RWPE2 (cell line): ENCODE measurements at regions not wholly inside any gene's neighbourhood (a gene's known extent, or its start where the extent isn't known, plus 50 kb on each side); places are given as distances from the start of the nearest gene placed in this dataset.

Source experiments
- ATAC-seq: fragments of 200-7000 bp; cut with Tn5 transposase; 3 replicates; pipeline ENCODE4 v1.9.1; 2021; ENCODE audit warnings: low read depth
- DNase-seq: peaks from one replicate; pipeline ENCODE4 v3.0.0-alpha.2; 2020; ENCODE audit warnings: low spot score
- H3K27ac ChIP-seq: fragments of 450-650 bp; 2 replicates; pipeline ENCODE4 v1.5.1; 2017; ENCODE audit warnings: mild to moderate bottlenecking; ENCODE audit not compliant: poor library complexity, severe bottlenecking
- H3K27me3 ChIP-seq: fragments of 250-450 bp; sonication (Bioruptor Pico); 2 replicates; pipeline ENCODE4 v1.5.1; 2021; ENCODE audit warnings: mild to moderate bottlenecking, moderate library complexity; ENCODE audit not compliant: insufficient read depth, poor library complexity, severe bottlenecking
- H3K36me3 ChIP-seq: fragments of 250-450 bp; sonication (Bioruptor Pico); 2 replicates; pipeline ENCODE4 v1.5.1; 2020; ENCODE audit warnings: low read depth, mild to moderate bottlenecking, moderate library complexity
- H3K4me1 ChIP-seq: fragments of 250-450 bp; sonication (Bioruptor Pico); 2 replicates; pipeline ENCODE4 v1.5.1; 2021; ENCODE audit warnings: mild to moderate bottlenecking, moderate library complexity; ENCODE audit not compliant: insufficient read depth, poor library complexity, severe bottlenecking
- H3K4me3 ChIP-seq: fragments of 250-450 bp; sonication (Bioruptor Pico); 2 replicates; pipeline ENCODE4 v1.5.1; 2021; ENCODE audit warnings: mild to moderate bottlenecking, moderate library complexity; ENCODE audit not compliant: severe bottlenecking
- H3K9me3 ChIP-seq: fragments of 250-450 bp; sonication (Bioruptor Pico); 2 replicates; pipeline ENCODE4 v1.5.1; 2021; ENCODE audit warnings: mild to moderate bottlenecking, moderate library complexity; ENCODE audit not compliant: severe bottlenecking
- CTCF ChIP-seq: fragments of 450-650 bp; IDR thresholded peaks from one replicate; pipeline ENCODE4 v1.5.1; 2017; ENCODE audit warnings: mild to moderate bottlenecking, moderate library complexity; ENCODE audit not compliant: poor library complexity, severe bottlenecking

GRCh38 chr5:56317923-56318561, 84.9 kb upstream of the ANKRD55 start:
- ATAC-seq (no peak), DNase-seq (no peak)
- no peaks in the 10 kb centered on the region for H3K36me3 ChIP-seq
- H3K27ac ChIP-seq = peak overlapping the region; percentile 94
- peaks cover 17% of the 10 kb centered on the region for H3K4me1 ChIP-seq
- H3K27me3 ChIP-seq = no peaks in the 10 kb centered on the region
- no peak overlapping the region for H3K4me3 ChIP-seq
- no peak for TF ChIP-seq CTCF
- no peaks in the 10 kb centered on the region for H3K9me3 ChIP-seq

- no peaks in the 10 kb centered on the region for H3K36me3 ChIP-seq
- H3K4me1 ChIP-seq = peaks cover 17% of the 10 kb centered on the region
- no peaks in the 10 kb centered on the region for H3K27me3 ChIP-seq
- ATAC-seq (no peak), DNase-seq (no peak)
- H3K27ac ChIP-seq = no peak overlapping the region
- no peak for TF ChIP-seq CTCF
- H3K4me3 ChIP-seq = no peak overlapping the region
- H3K9me3 ChIP-seq = no peaks in the 10 kb centered on the region
Measured at GRCh38 chr5:56316299-56316994, 83.3 kb upstream of the ANKRD55 start.

GRCh38 chr5:56314529-56314928, 81.4 kb upstream of the ANKRD55 start:
- H3K4me1 ChIP-seq = peaks cover 10% of the 10 kb centered on the region
- no peak overlapping the region for H3K27ac ChIP-seq
- H3K27me3 ChIP-seq = no peaks in the 10 kb centered on the region
- DNase-seq (no peak), ATAC-seq (no peak)
- H3K4me3 ChIP-seq = no peak overlapping the region
- H3K9me3 ChIP-seq = no peaks in the 10 kb centered on the region
- H3K36me3 ChIP-seq = no peaks in the 10 kb centered on the region
- peak; percentile 16 for TF ChIP-seq CTCF

GRCh38 chr5:56313596-56313995, 80.5 kb upstream of the ANKRD55 start:
- peak; percentile 48; the same call in 2 of the 3 replicates for ATAC-seq
- H3K36me3 ChIP-seq = no peaks in the 10 kb centered on the region

More at GRCh38 chr5:56313596-56313995, 80.5 kb upstream of the ANKRD55 start:
- no peak for TF ChIP-seq CTCF
- H3K27ac ChIP-seq = no peak overlapping the region
- H3K4me1 ChIP-seq = peaks cover 2% of the 10 kb centered on the region
- DNase-seq = no peak
- no peak overlapping the region for H3K4me3 ChIP-seq
- H3K9me3 ChIP-seq = no peaks in the 10 kb centered on the region
- no peaks in the 10 kb centered on the region for H3K27me3 ChIP-seq
